Left cardiac atrium (tissue), 4 donors: ENCODE measurements at regions not wholly inside any gene's neighbourhood (a gene's known extent, or its start where the extent isn't known, plus 50 kb on each side); places are given as distances from the start of the nearest gene placed in this dataset.
"Not testable (repeated sequence)": the region's sequence is repeated elsewhere in the genome, so short reads cannot be mapped to it uniquely, and the experiment has no call there.

Experiments
- ATAC-seq, 2 donors: fragments of 200-7000 bp; cut with Tn5 transposase; one replicate each; pipeline ENCODE4 v1.9.1; 2020; ENCODE audit warnings: mild to moderate bottlenecking in 2 of 2, moderate library complexity in 2 of 2
- DNase-seq: peaks from one replicate; pipeline ENCODE4 v3.0.0-alpha.2; 2020
- intact Hi-C, 2 donors: fragments of 100-400 bp; cut with DNase I; formaldehyde crosslinking; loops; one replicate each; pipeline versions ENCODE4 v1.14.1 to v1.15.1; 2022 to 2023
- donor health status: DM: no; HTN: yes; CAD: no.
- donor health status: DM: no; HTN: yes; CAD: no; lungs with severe emphysema.
- donor health status: DM: yes; HTN: yes; CAD: no.
- donor health status: Dilated cardiomyopathy.

DNA sequence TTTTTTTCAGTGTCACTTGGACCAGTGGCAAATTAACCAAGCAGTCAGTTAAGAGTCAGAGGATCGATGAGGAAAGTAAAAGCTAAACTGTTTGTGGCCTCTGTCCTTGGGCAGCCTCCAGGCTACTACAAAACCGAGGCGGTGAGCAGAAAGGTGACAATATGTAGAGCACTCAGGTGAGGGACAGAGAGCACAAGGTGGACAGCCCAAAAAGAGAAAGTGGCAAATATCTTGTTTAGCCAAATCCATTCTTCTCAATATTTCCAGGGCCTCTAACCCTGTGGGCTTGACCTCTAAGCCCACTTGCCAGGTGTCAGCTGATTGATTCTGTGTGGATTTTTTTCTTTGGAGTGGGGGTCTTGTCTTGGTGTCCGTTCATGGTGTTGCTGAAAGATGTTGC, 4202.2 kb upstream of the OR11H1 start:
- DNase-seq (no peak), ATAC-seq (no peak)
- intact Hi-C loops, result no loop called here

DNA sequence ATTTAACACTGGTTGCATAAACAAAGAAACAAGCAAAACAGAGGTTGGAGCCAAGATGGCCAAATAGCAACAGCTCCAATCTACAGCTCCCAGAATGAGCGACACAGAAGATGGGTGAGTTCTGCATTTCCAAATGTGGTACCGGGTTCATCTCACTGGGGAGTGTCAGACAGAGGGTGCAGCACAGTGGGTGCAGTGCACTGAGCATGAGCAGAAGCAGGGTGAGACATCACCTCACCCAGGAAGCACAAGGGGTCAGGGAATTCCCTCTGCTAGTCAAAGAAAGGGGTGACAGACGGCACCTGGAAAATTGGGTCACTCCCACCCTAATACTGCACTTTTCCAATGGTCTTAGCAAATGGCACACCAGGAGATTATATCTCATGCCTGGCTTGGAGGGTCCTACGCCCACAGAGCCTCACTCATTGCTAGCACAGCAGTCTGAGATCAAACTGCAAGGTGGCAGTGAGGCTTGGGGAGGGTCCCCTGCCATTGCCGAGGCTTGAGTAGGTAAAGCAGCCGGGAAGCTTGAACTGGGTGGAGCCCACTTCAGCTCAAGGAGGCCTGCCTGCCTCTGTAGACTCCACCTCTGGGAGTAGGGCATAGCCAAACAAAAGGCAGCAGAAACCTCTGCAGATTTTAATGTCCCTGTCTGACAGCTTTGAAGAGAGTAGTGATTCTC, 4186.5 kb upstream of the OR11H1 start:
- DNase-seq, ATAC-seq, intact Hi-C loops: not testable (repeated sequence)

DNA sequence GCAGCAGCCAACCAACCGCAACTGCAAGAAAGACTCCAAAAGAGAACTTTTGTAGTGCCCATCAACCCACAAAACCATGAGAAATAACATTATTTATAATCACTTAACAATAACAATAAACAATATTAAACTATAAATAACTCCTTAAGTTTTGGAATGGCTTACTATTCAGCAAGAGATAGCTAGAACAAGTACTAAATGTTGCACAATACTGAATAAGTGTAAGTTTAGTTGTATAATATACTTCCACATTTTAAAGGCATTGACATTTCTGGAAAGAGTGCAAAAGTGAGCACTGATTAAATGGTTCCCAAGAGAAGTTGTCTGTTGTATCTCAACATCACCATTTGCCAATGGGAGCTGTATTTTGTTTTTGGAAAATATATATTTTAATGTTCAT, 4176.8 kb upstream of the OR11H1 start:
- intact Hi-C loops, ATAC-seq, DNase-seq: not testable (repeated sequence)

DNA sequence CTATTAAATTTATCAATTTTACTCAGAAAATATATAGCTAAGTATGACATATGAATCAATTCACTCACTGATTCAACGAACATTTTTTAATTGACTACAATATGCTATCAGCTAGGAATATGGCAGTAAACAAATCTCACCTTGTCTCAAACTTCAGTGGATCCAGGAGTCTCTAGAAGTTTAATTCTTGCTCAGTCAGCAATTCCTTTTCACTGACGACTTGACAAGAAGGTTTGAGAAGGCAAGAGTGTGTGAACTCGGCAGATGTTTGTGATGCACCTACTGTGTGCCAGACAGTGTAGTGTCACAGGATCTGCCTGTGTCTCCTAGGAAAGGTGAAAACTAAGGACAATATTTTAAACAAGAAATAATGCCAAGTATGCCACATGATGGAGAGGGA, 4175.7 kb upstream of the OR11H1 start:
- intact Hi-C loops, ATAC-seq, DNase-seq: not testable (repeated sequence)

DNA sequence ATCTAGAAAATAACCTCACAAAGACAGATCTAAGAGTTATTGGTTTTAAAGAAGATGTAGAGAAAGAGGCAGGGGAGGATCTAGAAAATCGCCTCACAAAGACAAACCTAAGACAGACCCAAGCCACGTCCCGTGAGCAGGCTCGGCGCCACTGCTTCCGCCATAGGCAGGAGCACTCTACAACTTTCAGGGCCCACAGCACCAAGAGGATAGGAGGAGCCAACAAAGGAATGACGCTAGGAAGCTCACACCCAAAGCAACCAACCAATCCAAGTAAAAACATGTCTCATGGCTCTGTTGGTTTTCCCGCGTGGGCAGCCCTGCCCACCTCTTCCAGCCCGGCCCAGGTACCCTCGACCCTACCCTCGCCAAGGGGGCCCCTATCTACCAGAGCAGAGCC, 4167.4 kb upstream of the OR11H1 start:
- DNase-seq (no peak), ATAC-seq (no peak)
- intact Hi-C loops, result no loop called here

DNA sequence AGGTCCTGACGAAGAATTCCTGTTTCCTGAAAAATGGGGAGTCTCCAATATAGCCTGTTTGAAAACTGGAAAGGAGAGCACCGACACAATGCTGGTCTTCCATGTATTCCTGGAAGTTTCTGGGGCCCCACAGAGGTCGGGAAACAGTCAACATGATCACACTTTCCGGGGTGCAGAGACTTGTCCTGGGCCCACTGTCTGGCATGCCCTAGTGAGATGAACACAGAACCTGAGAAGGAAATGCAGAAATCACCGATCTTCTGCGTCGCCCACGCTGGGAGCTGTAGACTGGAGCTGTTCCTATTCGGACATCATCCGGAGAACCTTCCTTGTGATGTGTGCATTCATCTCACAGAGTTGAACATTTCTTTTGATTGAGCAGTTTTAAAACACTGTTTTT, 4166.5 kb upstream of the OR11H1 start:
- ATAC-seq, DNase-seq, intact Hi-C loops: not testable (repeated sequence)

DNA sequence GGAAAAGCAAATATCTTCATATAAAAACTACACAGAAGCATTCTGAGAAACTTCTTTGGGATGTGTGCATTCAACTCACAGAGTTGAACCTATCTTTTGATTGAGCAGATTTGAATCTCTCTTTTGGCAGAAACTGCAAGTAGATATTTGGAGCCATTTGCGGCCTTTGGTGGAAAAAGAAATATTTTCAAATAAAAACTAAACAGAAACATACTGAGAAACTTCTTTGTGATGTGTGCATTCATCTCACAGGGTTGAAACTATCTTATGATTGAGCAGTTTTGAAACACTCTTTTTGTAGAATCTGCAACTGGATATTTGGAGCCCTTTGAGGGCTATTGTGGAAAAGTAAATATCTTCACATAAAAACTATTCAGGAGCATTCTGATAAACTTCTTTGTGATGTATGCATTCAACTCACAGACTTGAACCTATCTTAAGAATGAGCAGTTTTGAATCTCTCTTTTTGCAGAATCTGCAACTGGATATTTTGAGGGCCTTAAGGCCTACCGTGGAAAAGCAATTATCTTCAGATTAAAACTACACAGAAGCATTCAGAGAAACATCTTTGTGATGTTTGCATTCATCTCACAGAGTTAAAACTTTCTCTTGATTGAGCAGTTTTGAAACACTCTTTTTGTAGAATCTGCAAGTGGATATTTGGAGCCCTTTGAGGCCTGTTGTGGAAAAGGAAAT, 4158.2 kb upstream of the OR11H1 start:
- intact Hi-C loops, ATAC-seq, DNase-seq: not testable (repeated sequence)

DNA sequence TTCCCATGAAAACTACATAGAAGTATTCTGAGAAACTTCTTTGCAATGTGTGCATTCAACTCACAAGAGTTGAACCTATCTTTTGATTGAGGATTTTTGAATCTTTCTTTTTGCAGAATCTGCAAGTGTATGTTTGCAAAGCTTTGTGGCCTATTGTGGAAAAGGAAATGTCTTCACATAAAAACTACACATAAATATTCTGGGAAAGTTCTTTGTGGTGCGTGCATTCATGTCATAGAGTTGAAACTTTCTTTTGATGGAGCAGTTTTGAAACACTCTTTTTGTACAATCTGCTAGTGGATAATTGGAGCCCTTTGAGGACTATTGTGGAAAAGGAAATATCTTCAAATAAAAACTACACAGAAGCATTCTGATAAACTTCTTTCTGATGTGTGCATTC, 4157.7 kb upstream of the OR11H1 start:
- intact Hi-C loops, ATAC-seq, DNase-seq: not testable (repeated sequence)
